DOHH2 (cell line): ENCODE measurements at regions not wholly inside any gene's neighbourhood (a gene's known extent, or its start where the extent isn't known, plus 50 kb on each side); places are given as distances from the start of the nearest gene placed in this dataset.

Experiments
- EZH2phosphoT487 ChIP-seq: fragments of 200-600 bp; sonication (generic); IDR thresholded peaks from 2 replicates; pipeline ENCODE4 v1.6.1; 2017; ENCODE audit warnings: borderline replicate concordance, mild to moderate bottlenecking, antibody characterized with exemption, low read length, moderate library complexity, mixed read lengths
- TF ChIP-seq, protein P1 (sequence below): fragments of 200-600 bp; sonication (generic); IDR thresholded peaks from one replicate; pipeline ENCODE4 v1.5.1; 2014; ENCODE audit warnings: antibody characterized with exemption, mild to moderate bottlenecking, low read depth, low read length; ENCODE audit not compliant: poor library complexity, severe bottlenecking

- TF ChIP-seq, protein P1, sequence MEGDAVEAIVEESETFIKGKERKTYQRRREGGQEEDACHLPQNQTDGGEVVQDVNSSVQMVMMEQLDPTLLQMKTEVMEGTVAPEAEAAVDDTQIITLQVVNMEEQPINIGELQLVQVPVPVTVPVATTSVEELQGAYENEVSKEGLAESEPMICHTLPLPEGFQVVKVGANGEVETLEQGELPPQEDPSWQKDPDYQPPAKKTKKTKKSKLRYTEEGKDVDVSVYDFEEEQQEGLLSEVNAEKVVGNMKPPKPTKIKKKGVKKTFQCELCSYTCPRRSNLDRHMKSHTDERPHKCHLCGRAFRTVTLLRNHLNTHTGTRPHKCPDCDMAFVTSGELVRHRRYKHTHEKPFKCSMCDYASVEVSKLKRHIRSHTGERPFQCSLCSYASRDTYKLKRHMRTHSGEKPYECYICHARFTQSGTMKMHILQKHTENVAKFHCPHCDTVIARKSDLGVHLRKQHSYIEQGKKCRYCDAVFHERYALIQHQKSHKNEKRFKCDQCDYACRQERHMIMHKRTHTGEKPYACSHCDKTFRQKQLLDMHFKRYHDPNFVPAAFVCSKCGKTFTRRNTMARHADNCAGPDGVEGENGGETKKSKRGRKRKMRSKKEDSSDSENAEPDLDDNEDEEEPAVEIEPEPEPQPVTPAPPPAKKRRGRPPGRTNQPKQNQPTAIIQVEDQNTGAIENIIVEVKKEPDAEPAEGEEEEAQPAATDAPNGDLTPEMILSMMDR, result no peak
- no peak for TF ChIP-seq EZH2phosphoT487
Measured at GRCh38 chr19:27635401-27635800, 1577.5 kb downstream of the UQCRFS1 start.
